Immature natural killer cell (primary cell): ENCODE measurements at regions not wholly inside any gene's neighbourhood (a gene's known extent, or its start where the extent isn't known, plus 50 kb on each side); places are given as distances from the start of the nearest gene placed in this dataset.
A peak's percentile ranks its signal among the peaks of the same experiment; 100 is the strongest.

Experiments used
- DNase-seq, 3 donors: peaks; one replicate each; pipeline ENCODE4 v3.0.0; 2022; ENCODE audit warnings: mixed read lengths in 1 of 3
- H3K27ac Mint-ChIP-seq, 6 donors: one replicate each; pipeline ENCODE4 v1.8.0; 2020; ENCODE audit warnings: mixed read lengths in 6 of 6, mild to moderate bottlenecking in 5 of 6, inconsistent platforms in 4 of 6, moderate library complexity in 3 of 6
- H3K27me3 Mint-ChIP-seq, 3 donors: one replicate each; pipeline ENCODE4 v1.8.0; 2020 to 2021; ENCODE audit warnings: low read depth in 3 of 3, mild to moderate bottlenecking in 3 of 3, mixed read lengths in 3 of 3, moderate library complexity in 3 of 3, inconsistent platforms in 1 of 3
- H3K36me3 Mint-ChIP-seq, 3 donors: one replicate each; pipeline ENCODE4 v1.8.0; 2020; ENCODE audit warnings: mixed read lengths in 3 of 3, inconsistent platforms in 2 of 3, mild to moderate bottlenecking in 2 of 3
- H3K4me1 Mint-ChIP-seq, 2 donors: one replicate each; pipeline ENCODE4 v1.8.0; 2020; ENCODE audit warnings: inconsistent platforms in 2 of 2, mild to moderate bottlenecking in 2 of 2, mixed read lengths in 2 of 2, moderate library complexity in 1 of 2
- H3K4me3 Mint-ChIP-seq, 5 donors: one replicate each; pipeline ENCODE4 v1.8.0; 2020; ENCODE audit warnings: mild to moderate bottlenecking in 5 of 5, mixed read lengths in 5 of 5, inconsistent platforms in 3 of 5, moderate library complexity in 3 of 5
- H3K9me3 Mint-ChIP-seq, 6 donors: one replicate each; pipeline ENCODE4 v1.8.0; 2020; ENCODE audit warnings: mild to moderate bottlenecking in 6 of 6, mixed read lengths in 6 of 6, inconsistent platforms in 4 of 6, moderate library complexity in 3 of 6

DNA sequence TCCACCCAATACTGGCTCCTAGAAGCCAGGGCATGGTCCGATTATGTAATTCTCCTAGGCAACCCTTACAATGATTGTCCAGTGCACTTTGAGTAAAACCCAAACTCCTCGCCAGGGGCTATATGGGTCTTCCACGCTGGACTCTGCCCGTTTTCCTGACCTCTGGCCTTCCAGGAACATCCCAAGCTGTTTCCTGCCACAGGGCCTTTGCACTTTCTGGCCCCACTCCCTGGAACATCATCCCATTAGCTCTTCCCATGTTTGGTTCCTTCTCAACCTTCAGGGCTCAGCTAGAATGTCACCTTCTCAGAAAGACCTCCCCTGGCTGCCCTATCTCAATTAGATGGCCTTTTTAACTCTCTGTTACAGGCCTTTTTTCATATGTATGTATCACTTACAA lies 85.4 kb downstream of the IRF2BPL start:
- DNase-seq: no peak
- Mint-ChIP-seq H3K4me1 (peaks cover 16 to 18% of the 10 kb centered on the region in 2 donors), H3K36me3 (no peaks in the 10 kb centered on the region), H3K9me3 (no peaks in the 10 kb centered on the region), H3K4me3 (no peak overlapping the region), H3K27me3 (peaks cover 0 to 5% (median 5%) of the 10 kb centered on the region in 3 donors), H3K27ac (no peak overlapping the region)

DNA sequence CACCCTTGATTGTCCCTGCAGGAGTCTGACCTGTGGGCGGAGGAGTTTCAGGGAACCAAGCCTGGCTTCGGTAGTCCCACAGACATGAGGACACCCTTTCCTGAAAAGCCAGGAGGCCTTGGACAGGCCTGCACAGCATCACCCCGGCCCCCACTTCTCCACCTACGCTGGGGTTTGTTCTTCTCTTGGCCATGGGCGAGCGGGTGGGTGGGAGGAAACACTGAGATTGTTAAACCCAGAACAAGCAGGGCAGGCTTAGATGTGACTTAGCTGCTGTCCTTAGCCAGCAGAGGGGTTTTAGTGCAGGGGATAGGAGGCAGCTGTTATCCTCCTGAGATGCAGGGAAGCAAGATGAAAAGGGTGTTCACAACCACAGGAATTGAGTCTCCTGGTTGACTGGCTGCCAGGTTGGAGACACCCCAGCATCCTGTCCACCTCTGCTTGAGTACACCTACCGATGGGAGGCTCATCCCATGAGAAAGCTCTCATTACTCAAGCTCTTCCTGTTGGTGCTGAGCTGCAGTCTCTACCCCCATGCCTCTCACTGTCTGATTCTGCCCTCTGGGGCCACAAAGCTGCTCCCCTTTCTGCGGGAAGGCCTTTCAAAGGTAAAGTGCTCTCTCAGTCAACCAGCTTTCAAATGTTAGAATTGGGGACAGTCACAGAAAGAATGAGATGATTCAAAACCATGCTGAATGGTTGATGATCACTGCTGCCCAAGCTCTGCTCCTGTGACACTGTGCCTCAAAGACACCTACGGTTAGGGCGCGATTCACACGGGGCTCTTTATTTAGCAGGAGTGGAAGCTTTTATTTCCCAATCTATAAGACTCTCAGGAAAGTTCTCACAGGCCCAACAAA lies 86.3 kb downstream of the IRF2BPL start:
- no peaks in the 10 kb centered on the region for H3K9me3 Mint-ChIP-seq
- peaks cover 0 to 5% (median 2%) of the 10 kb centered on the region in 3 donors for H3K27me3 Mint-ChIP-seq
- DNase-seq: no peak
- no peak overlapping the region for H3K27ac Mint-ChIP-seq
- H3K36me3 Mint-ChIP-seq: no peaks in the 10 kb centered on the region
- no peak overlapping the region for H3K4me3 Mint-ChIP-seq
- H3K4me1 Mint-ChIP-seq: peaks cover 7 to 9% of the 10 kb centered on the region in 2 donors

DNA sequence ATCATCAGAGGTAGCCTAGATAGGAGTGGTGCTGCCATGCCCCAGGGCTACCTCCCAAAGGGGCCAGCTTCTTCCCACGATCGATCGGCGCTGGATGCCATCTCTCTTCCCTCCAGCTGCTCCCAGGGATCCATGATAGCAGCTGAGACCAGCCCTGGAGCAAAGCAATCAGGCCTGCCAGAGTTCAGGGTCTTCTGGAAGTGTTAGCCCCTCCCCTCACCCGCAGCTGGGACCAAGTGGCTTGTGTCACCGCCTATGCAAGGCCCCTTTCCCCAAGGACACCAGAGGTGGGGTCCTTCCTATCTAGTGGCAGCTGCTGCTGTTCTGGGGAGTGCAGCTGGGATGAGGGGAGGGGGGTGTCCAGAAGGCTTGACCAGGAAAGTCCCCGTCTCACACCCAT lies 87.0 kb downstream of the IRF2BPL start:
- no peak for DNase-seq
- H3K9me3 Mint-ChIP-seq: no peaks in the 10 kb centered on the region
- no peak overlapping the region for H3K27ac Mint-ChIP-seq
- no peaks in the 10 kb centered on the region for H3K36me3 Mint-ChIP-seq
- no peak overlapping the region for H3K4me3 Mint-ChIP-seq
- peaks cover 0 to 5% (median 2%) of the 10 kb centered on the region in 3 donors for H3K27me3 Mint-ChIP-seq
- H3K4me1 Mint-ChIP-seq: peaks cover under 1 to 3% of the 10 kb centered on the region in 2 donors

DNA sequence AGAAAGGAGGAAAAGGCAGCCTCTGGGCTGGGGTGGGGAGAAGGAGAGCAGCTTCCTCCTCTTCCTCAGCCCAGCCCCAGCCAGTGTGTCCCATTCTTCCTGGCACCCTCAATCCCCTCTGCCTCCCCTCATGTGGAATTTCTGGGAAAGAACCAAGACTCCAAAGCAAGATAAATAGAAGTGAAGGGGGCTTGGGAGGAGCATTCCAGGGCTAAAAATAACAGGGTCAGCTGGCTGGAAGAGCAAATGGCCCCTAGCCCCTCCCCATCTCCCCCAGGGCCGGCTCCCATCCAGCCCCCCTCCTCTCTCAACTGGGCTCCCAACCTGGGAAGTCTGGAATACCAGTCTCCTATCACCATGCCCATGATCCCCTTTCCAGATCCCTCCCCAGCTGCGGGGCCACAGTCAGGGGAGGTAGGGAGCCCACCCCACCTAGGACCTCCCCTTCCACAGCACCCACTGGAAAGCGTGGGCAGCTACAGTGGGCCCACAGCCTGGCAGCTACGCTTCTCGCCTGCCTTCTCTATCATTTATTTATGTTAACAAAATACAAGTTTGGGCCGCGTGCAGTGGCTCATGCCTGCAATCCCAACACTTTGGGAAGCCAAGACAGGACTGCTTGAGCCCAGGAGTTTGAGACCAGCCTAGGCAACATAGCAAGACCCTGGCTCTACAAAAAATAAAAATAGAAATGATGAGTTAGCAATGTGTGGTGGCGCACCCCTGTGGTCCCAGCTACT lies 88.3 kb downstream of the IRF2BPL start:
- no peak for DNase-seq
- Mint-ChIP-seq H3K27me3 (peaks cover 0 to 5% (median 3%) of the 10 kb centered on the region in 3 donors), H3K9me3 (no peaks in the 10 kb centered on the region), H3K27ac (no peak overlapping the region), H3K36me3 (no peaks in the 10 kb centered on the region), H3K4me3 (no peak overlapping the region), H3K4me1 (peaks cover 0 to under 1% of the 10 kb centered on the region in 2 donors)

GRCh38 chr14:76939015-76939742 lies 89.3 kb downstream of the IRF2BPL start:
- Mint-ChIP-seq H3K27me3 (peaks cover 0 to 5% (median 2%) of the 10 kb centered on the region in 3 donors), H3K36me3 (no peaks in the 10 kb centered on the region), H3K4me1 (no peaks in the 10 kb centered on the region), H3K9me3 (peaks cover 0 to 1% (median 0%) of the 10 kb centered on the region in 6 donors), H3K4me3 (no peak overlapping the region), H3K27ac (no peak overlapping the region)
- DNase-seq: no peak

DNA sequence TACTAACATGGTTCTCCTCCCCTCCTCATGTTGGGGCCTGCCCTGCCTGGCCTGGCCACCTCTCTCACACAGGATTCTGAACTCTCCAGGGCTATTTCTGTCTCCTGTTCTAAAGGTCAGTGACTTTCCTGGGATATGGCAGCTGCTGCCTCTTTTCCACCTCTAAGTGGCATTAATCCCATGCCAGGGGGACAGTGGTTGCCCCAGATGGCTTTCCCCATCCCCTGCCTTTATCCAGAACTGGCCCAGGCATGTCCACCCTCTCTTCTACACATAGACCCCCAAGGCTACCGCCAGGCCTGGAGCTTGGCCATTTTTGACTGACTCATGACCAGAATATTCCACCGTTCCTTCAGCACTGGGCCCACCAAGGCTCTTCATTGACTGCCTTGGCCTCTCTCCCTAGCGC lies 90.4 kb downstream of the IRF2BPL start:
- peaks cover 0 to 1% (median 0%) of the 10 kb centered on the region in 6 donors for H3K9me3 Mint-ChIP-seq
- no peak for DNase-seq
- H3K4me3 Mint-ChIP-seq: no peak overlapping the region
- no peaks in the 10 kb centered on the region for H3K36me3 Mint-ChIP-seq
- peaks cover 0 to 5% (median 2%) of the 10 kb centered on the region in 3 donors for H3K27me3 Mint-ChIP-seq
- H3K27ac Mint-ChIP-seq: peak overlapping the region in 1 of 6 donors; percentile 40
- no peaks in the 10 kb centered on the region for H3K4me1 Mint-ChIP-seq

- Mint-ChIP-seq H3K27ac (no peak overlapping the region), H3K36me3 (no peaks in the 10 kb centered on the region), H3K4me3 (no peak overlapping the region), H3K27me3 (peaks cover 0 to 5% (median 2%) of the 10 kb centered on the region in 3 donors), H3K9me3 (peaks cover 0 to 1% (median 0%) of the 10 kb centered on the region in 6 donors), H3K4me1 (no peaks in the 10 kb centered on the region)
- no peak for DNase-seq
Observed at GRCh38 chr14:76937181-76938091, 91.1 kb downstream of the IRF2BPL start.

- Mint-ChIP-seq H3K27me3 (peaks cover 0 to 5% (median 2%) of the 10 kb centered on the region in 3 donors), H3K4me3 (no peak overlapping the region), H3K4me1 (peaks cover 5% of the 10 kb centered on the region in 2 donors), H3K27ac (no peak overlapping the region), H3K9me3 (peaks cover 0 to 1% (median 0%) of the 10 kb centered on the region in 6 donors), H3K36me3 (no peaks in the 10 kb centered on the region)
- DNase-seq: no peak
Observed at GRCh38 chr14:76936483-76936882, 92.0 kb downstream of the IRF2BPL start.

DNA sequence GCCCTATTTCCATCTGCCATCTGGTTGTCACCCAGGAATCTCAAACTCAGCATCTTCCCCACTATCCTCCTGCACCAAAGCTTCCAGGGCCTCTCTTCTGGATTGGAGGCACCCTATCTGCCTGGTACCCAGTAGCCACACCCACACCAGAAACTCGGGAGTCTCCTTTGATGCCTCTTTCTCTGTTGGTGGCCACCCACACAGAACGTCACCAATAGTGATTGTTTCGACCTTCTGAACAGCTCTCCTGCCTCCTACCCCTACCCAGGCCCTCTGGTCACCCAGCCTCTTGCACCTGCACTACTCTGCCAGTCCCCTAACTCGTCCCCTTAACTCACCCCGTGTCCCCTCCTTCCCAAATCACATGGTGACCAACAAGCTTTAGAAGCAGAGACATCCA lies 95.0 kb downstream of the IRF2BPL start:
- H3K27me3 Mint-ChIP-seq: peaks cover 3 to 5% (median 4%) of the 10 kb centered on the region in 3 donors
- no peaks in the 10 kb centered on the region for H3K36me3 Mint-ChIP-seq
- H3K4me3 Mint-ChIP-seq: no peak overlapping the region
- peaks cover 31 to 35% of the 10 kb centered on the region in 2 donors for H3K4me1 Mint-ChIP-seq
- H3K27ac Mint-ChIP-seq: peak overlapping the region in 1 of 6 donors; percentile 34
- H3K9me3 Mint-ChIP-seq: peaks cover 0 to 1% (median 0%) of the 10 kb centered on the region in 6 donors
- no peak for DNase-seq

DNA sequence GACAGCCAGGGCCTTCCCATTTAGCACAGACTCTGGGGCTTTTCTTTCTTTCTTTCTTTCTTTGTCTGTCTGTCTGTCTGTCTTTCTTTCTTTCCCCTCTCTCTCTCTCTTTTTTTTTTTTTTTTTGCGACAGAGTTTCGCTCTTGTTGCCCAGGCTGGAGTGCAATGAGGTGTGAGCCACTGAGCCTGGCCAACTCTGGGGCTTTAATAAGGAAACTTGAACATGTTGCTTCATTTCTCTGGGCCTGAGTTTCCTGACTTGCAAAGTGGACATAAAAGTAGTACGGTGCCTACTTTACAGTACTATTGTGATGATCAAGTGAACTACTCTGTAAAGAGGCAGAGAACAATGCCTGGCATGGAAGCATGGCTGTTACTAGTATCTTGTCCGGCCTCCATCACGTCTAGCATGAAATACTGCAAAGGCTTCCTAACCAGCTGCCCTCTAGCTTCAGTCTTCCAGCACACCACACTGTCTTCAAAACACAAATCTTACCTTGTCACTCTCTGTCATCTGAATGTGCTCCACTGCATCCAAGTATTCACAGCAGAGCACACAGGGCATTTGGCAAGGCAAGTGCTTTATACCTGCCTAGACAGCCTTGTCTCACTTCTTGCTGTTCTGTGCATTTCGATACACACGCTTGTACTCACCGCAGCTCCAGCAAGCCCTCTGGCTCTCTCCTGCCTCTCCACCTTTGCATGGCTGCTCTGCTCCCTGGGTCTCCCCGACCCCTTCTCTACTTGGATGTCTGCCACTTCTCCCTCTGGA lies 96.7 kb downstream of the IRF2BPL start:
- Mint-ChIP-seq H3K9me3 (peaks cover 0 to 1% (median 0%) of the 10 kb centered on the region in 6 donors), H3K4me1 (peaks cover 48 to 52% of the 10 kb centered on the region in 2 donors), H3K4me3 (peak overlapping the region in 4 of 5 donors; percentile 1 to 48 (median 27)), H3K27ac (peak overlapping the region in 3 of 6 donors; percentile 8 to 48 (median 33)), H3K27me3 (peaks cover 3 to 4% (median 4%) of the 10 kb centered on the region in 3 donors), H3K36me3 (no peaks in the 10 kb centered on the region)
- DNase-seq: no peak

- peaks cover 61 to 64% of the 10 kb centered on the region in 2 donors for H3K4me1 Mint-ChIP-seq
- peaks cover 3 to 5% (median 4%) of the 10 kb centered on the region in 3 donors for H3K27me3 Mint-ChIP-seq
- peaks cover 0 to 1% (median 0%) of the 10 kb centered on the region in 6 donors for H3K9me3 Mint-ChIP-seq
- H3K27ac Mint-ChIP-seq: peak overlapping the region in 5 of 6 donors; percentile 21 to 74 (median 53)
- peak overlapping the region in 2 of 5 donors; percentile 32 to 48 for H3K4me3 Mint-ChIP-seq
- no peak for DNase-seq
- no peaks in the 10 kb centered on the region for H3K36me3 Mint-ChIP-seq
Observed at GRCh38 chr14:76930549-76930948, 98.0 kb downstream of the IRF2BPL start.

- peaks cover 65 to 68% of the 10 kb centered on the region in 2 donors for H3K4me1 Mint-ChIP-seq
- H3K9me3 Mint-ChIP-seq: peaks cover 0 to under 1% (median 0%) of the 10 kb centered on the region in 6 donors
- H3K4me3 Mint-ChIP-seq: peak overlapping the region; percentile 68 to 81 (median 79)
- peaks cover 2 to 4% (median 3%) of the 10 kb centered on the region in 3 donors for H3K27me3 Mint-ChIP-seq
- H3K36me3 Mint-ChIP-seq: no peaks in the 10 kb centered on the region
- peak overlapping the region; percentile 31 to 85 (median 70) for H3K27ac Mint-ChIP-seq
- peak; percentile 24 to 42 (median 42) for DNase-seq
Observed at GRCh38 chr14:76929927-76930326, 98.6 kb downstream of the IRF2BPL start.
